Activated T-cell treated with anti-CD3 and anti-CD28 coated beads for 1 hour (primary cell): ENCODE measurements at regions not wholly inside any gene's neighbourhood (a gene's known extent, or its start where the extent isn't known, plus 50 kb on each side); places are given as distances from the start of the nearest gene placed in this dataset.

Source experiments
- DNase-seq: peaks from one replicate; pipeline ENCODE4 v3.0.0-alpha.2; 2020; ENCODE audit warnings: low read depth

GRCh38 chr3:99114565-99115291, 213.2 kb upstream of the DCBLD2 start:
- no peak for DNase-seq

GRCh38 chr3:99111235-99111634, 209.7 kb upstream of the DCBLD2 start:
- DNase-seq, result no peak

- DNase-seq, result no peak
Observed at GRCh38 chr3:99110401-99110800, 208.9 kb upstream of the DCBLD2 start.

- no peak for DNase-seq
Observed at GRCh38 chr3:99108508-99108907, 207.0 kb upstream of the DCBLD2 start.

GRCh38 chr3:99094606-99095005, 193.1 kb upstream of the DCBLD2 start:
- no peak for DNase-seq

GRCh38 chr3:99087277-99087676, 185.8 kb upstream of the DCBLD2 start:
- no peak for DNase-seq

GRCh38 chr3:99084826-99085225, 183.3 kb upstream of the DCBLD2 start:
- DNase-seq, result no peak

- DNase-seq, result no peak
Observed at GRCh38 chr3:99084156-99084555, 182.7 kb upstream of the DCBLD2 start.

GRCh38 chr3:99071096-99071495, 169.6 kb upstream of the DCBLD2 start:
- no peak for DNase-seq

- DNase-seq, result no peak
Observed at GRCh38 chr3:99069973-99070372, 168.5 kb upstream of the DCBLD2 start.

GRCh38 chr3:99066863-99067262, 165.4 kb upstream of the DCBLD2 start:
- DNase-seq, result no peak

GRCh38 chr3:99049164-99049563, 147.7 kb upstream of the DCBLD2 start:
- DNase-seq, result no peak

GRCh38 chr3:99041747-99042146, 140.3 kb upstream of the DCBLD2 start:
- no peak for DNase-seq

GRCh38 chr3:99031778-99032177, 130.3 kb upstream of the DCBLD2 start:
- DNase-seq, result no peak

- DNase-seq, result no peak
Observed at GRCh38 chr3:99023590-99024192, 122.2 kb upstream of the DCBLD2 start.

GRCh38 chr3:99021466-99021865, 120.0 kb upstream of the DCBLD2 start:
- no peak for DNase-seq

GRCh38 chr3:99016452-99016851, 115.0 kb upstream of the DCBLD2 start:
- no peak for DNase-seq

GRCh38 chr3:99013777-99014315, 112.4 kb upstream of the DCBLD2 start:
- no peak for DNase-seq

GRCh38 chr3:99013077-99013476, 111.6 kb upstream of the DCBLD2 start:
- DNase-seq, result no peak

GRCh38 chr3:99012051-99012450, 110.6 kb upstream of the DCBLD2 start:
- no peak for DNase-seq

- no peak for DNase-seq
Observed at GRCh38 chr3:99009851-99010250, 108.4 kb upstream of the DCBLD2 start.

GRCh38 chr3:99006686-99007085, 105.2 kb upstream of the DCBLD2 start:
- no peak for DNase-seq

GRCh38 chr3:98999675-99000074, 98.2 kb upstream of the DCBLD2 start:
- DNase-seq, result no peak
